ENCODE measurements at regions not wholly inside any gene's neighbourhood (a gene's known extent, or its start where the extent isn't known, plus 50 kb on each side); places are given as distances from the start of the nearest gene placed in this dataset.

DNA sequence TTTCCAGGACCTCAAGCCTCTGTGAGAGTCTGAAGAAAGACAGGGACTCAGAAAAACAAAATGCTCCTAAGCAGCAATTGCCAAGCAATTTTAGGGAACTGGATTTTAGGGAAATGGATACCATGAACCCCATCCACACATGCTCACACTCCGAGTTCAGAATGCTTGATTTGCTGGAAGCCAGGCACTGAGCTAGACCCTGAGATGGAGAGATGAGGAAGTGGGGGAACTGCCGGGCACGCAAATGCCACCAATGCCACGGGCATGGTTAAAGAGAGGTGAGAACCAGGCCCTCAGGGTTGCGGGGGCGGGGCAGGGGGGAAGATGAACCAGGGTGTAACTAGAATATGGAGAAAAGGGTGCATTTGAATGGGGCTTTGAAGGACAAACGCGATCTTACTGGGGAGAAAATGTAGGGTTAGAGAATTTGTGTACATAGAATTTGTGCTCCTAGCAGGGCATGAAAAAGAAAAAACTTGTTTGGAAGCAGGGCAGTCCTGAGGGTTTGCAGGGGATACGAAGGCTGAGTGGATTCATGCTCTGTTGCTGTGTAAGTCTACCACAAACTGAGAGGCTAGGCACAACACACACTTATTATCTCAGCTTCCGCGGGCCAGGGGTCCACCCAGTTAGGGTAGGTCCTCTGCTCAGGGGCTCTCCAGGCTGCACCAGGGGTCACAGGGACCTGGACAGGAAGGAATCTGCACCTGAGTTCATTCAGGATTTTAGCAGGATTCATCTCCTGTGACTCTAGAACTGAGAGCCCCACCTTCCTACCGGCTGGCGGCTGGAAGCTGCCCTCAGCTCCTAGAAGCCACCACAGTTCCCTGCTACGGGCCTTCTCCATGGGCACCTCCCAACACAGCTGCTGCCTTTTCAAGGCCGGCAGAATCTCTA lies 108.0 kb downstream of the SNX5 start (continued):
- no peak for TF ChIP-seq ZNF576 (CRISPR knock-in tag; IDR thresholded peaks at IDR 0.05)
- TF ChIP-seq KMT2A (CRISPR knock-in tag; IDR thresholded peaks at IDR 0.05) = peak; percentile 45; the same call in 1 of the 2 replicates
- TF ChIP-seq, protein P1, sequence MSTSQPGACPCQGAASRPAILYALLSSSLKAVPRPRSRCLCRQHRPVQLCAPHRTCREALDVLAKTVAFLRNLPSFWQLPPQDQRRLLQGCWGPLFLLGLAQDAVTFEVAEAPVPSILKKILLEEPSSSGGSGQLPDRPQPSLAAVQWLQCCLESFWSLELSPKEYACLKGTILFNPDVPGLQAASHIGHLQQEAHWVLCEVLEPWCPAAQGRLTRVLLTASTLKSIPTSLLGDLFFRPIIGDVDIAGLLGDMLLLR (CRISPR knock-in tag; IDR thresholded peaks at IDR 0.05) = no peak
- 0 out of 2 replicates have a peak, but pooled peaks have one; percentile 31 for TF ChIP-seq ZNF333 (CRISPR knock-in tag; IDR thresholded peaks at IDR 0.05; ENCODE audit: borderline replicate concordance)
- no peak for TF ChIP-seq ZNF781 (CRISPR knock-in tag; IDR thresholded peaks at IDR 0.05; ENCODE audit: borderline replicate concordance, not compliant biosample characterization)
- TF ChIP-seq, protein P2, sequence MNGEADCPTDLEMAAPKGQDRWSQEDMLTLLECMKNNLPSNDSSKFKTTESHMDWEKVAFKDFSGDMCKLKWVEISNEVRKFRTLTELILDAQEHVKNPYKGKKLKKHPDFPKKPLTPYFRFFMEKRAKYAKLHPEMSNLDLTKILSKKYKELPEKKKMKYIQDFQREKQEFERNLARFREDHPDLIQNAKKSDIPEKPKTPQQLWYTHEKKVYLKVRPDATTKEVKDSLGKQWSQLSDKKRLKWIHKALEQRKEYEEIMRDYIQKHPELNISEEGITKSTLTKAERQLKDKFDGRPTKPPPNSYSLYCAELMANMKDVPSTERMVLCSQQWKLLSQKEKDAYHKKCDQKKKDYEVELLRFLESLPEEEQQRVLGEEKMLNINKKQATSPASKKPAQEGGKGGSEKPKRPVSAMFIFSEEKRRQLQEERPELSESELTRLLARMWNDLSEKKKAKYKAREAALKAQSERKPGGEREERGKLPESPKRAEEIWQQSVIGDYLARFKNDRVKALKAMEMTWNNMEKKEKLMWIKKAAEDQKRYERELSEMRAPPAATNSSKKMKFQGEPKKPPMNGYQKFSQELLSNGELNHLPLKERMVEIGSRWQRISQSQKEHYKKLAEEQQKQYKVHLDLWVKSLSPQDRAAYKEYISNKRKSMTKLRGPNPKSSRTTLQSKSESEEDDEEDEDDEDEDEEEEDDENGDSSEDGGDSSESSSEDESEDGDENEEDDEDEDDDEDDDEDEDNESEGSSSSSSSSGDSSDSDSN (CRISPR knock-in tag; IDR thresholded peaks at IDR 0.05) = no peak
- no peak for TF ChIP-seq SP5 (CRISPR knock-in tag; IDR thresholded peaks at IDR 0.05; ENCODE audit: borderline replicate concordance, low read depth)
- TF ChIP-seq ZNF546 (CRISPR knock-in tag; conservative IDR thresholded peaks at IDR 0.05) = 0 out of 2 replicates have a peak, but pooled peaks have one; percentile 32
- TF ChIP-seq ARID4A (CRISPR knock-in tag; IDR thresholded peaks at IDR 0.05; ENCODE audit: borderline replicate concordance) = no peak
- no peak for TF ChIP-seq POLR2AphosphoS5 (IDR thresholded peaks at IDR 0.05; ENCODE audit: low read depth, low read length)
- TF ChIP-seq TAF1 (CRISPR knock-in tag; IDR thresholded peaks at IDR 0.05) = no peak
- TF ChIP-seq HCFC1 (IDR thresholded peaks at IDR 0.05; ENCODE audit: low read depth, low read length) = no peak
- TF ChIP-seq RARA (CRISPR knock-in tag; IDR thresholded peaks at IDR 0.05) = no peak
- TF ChIP-seq SMAD9 (CRISPR knock-in tag; IDR thresholded peaks at IDR 0.05) = no peak
- TF ChIP-seq ZNF703 (CRISPR knock-in tag; IDR thresholded peaks at IDR 0.05; ENCODE audit: borderline replicate concordance) = no peak
- TF ChIP-seq ISX (CRISPR knock-in tag; conservative IDR thresholded peaks at IDR 0.05) = no peak
- TF ChIP-seq ZNF251 (CRISPR knock-in tag; IDR thresholded peaks at IDR 0.05) = no peak; the same call in 1 of the 2 replicates
- TF ChIP-seq ZFX (CRISPR knock-in tag; IDR thresholded peaks at IDR 0.05; ENCODE audit: low read depth) = peak; percentile 31; the same call in 1 of the 2 replicates
- no peak for TF ChIP-seq RBFOX2 (IDR thresholded peaks at IDR 0.05; ENCODE audit: low read depth, low read length)
- no peak for TF ChIP-seq RAD51 (IDR thresholded peaks at IDR 0.05; ENCODE audit: borderline replicate concordance)
- TF ChIP-seq ZNF292 (CRISPR knock-in tag; IDR thresholded peaks at IDR 0.05; ENCODE audit: borderline replicate concordance, low read depth) = peak; percentile 34; the same call in 1 of the 2 replicates
- TF ChIP-seq RBM39 (IDR thresholded peaks at IDR 0.05; ENCODE audit: low read depth, low read length, poor library complexity, severe bottlenecking) = no peak
- TF ChIP-seq KDM5B (CRISPR knock-in tag; IDR thresholded peaks at IDR 0.05; ENCODE audit: borderline replicate concordance) = no peak; the same call in 1 of the 2 replicates

Measured in HepG2 (cell line).